ENCODE measurements at regions not wholly inside any gene's neighbourhood (a gene's known extent, or its start where the extent isn't known, plus 50 kb on each side); places are given as distances from the start of the nearest gene placed in this dataset.

DNA sequence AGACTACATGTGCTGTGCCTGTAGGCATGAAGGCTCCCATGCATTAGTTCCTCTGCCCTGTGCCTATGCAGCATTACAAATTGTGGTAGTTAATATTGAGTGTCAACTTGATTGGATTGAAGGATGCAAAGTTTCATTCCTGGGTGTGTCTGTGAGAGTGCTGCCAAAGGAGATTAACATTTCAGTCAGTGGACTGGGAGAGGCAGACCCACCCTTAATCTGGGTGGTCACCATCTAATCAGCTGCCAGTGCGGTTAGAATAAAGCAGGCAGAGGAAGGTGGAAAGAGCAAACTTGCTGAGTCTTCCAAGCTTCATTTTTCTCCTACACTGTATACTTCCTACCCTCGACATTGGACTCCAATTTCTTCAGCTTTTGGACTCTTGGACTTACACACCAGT is 460.2 kb upstream of the SMIM31 start:
- no peak for ATAC-seq
- POLR2A ChIA-PET = no interaction called here
- no peak overlapping the region for H3K4me3 Mint-ChIP-seq
- CTCF ChIA-PET = no interaction called here
- no peaks in the 10 kb centered on the region for H3K9me3 Mint-ChIP-seq
- no peaks in the 10 kb centered on the region for H3K36me3 Mint-ChIP-seq
- H3K4me1 Mint-ChIP-seq = no peaks in the 10 kb centered on the region
- no peak for DNase-seq (ENCODE audit: low spot score)
- no peak overlapping the region for H3K27ac Mint-ChIP-seq
- TF ChIP-seq, protein P1, sequence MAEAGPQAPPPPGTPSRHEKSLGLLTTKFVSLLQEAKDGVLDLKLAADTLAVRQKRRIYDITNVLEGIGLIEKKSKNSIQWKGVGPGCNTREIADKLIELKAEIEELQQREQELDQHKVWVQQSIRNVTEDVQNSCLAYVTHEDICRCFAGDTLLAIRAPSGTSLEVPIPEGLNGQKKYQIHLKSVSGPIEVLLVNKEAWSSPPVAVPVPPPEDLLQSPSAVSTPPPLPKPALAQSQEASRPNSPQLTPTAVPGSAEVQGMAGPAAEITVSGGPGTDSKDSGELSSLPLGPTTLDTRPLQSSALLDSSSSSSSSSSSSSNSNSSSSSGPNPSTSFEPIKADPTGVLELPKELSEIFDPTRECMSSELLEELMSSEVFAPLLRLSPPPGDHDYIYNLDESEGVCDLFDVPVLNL (CRISPR knock-in tag; IDR thresholded peaks at IDR 0.05; ENCODE audit: borderline replicate concordance, low read depth) = no peak
- no peak for TF ChIP-seq ETV6 (CRISPR knock-in tag; IDR thresholded peaks at IDR 0.05)
- TF ChIP-seq, protein P2, sequence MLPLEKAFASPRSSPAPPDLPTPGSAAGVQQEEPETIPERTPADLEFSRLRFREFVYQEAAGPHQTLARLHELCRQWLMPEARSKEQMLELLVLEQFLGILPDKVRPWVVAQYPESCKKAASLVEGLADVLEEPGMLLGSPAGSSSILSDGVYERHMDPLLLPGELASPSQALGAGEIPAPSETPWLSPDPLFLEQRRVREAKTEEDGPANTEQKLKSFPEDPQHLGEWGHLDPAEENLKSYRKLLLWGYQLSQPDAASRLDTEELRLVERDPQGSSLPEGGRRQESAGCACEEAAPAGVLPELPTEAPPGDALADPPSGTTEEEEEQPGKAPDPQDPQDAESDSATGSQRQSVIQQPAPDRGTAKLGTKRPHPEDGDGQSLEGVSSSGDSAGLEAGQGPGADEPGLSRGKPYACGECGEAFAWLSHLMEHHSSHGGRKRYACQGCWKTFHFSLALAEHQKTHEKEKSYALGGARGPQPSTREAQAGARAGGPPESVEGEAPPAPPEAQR (CRISPR knock-in tag; IDR thresholded peaks at IDR 0.05) = no peak
- TF ChIP-seq, protein P3, sequence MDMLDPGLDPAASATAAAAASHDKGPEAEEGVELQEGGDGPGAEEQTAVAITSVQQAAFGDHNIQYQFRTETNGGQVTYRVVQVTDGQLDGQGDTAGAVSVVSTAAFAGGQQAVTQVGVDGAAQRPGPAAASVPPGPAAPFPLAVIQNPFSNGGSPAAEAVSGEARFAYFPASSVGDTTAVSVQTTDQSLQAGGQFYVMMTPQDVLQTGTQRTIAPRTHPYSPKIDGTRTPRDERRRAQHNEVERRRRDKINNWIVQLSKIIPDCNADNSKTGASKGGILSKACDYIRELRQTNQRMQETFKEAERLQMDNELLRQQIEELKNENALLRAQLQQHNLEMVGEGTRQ (CRISPR knock-in tag; IDR thresholded peaks at IDR 0.05) = no peak
- TF ChIP-seq, protein P4, sequence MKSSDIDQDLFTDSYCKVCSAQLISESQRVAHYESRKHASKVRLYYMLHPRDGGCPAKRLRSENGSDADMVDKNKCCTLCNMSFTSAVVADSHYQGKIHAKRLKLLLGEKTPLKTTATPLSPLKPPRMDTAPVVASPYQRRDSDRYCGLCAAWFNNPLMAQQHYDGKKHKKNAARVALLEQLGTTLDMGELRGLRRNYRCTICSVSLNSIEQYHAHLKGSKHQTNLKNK (CRISPR knock-in tag; IDR thresholded peaks at IDR 0.05) = no peak
- TF ChIP-seq KAT7 (CRISPR knock-in tag; IDR thresholded peaks at IDR 0.05; ENCODE audit: borderline replicate concordance) = no peak
- no peak for TF ChIP-seq MXD4 (CRISPR knock-in tag; IDR thresholded peaks at IDR 0.05; ENCODE audit: borderline replicate concordance)
- H3K27me3 Mint-ChIP-seq (ENCODE audit: low read depth) = no peaks in the 10 kb centered on the region

DNA sequence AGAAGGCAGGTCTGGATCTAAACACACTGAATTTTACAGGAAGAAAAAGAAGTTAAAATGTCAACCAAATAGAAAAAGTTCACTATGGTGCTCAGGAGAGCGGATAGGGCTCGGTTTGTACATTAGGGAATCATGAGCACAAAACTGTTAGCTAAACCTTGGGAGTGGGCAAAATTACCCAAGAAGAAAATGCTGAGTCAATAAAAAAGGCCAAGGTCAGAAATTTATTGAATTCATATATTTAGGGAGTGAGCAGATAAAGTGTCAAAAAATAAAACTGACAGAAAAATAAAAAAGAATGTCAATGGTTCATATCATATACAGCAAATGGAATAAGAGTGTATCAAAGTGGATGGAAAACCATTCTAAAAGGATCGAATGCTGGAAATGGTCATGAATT is 452.5 kb upstream of the SMIM31 start:
- ChIA-PET CTCF (no interaction called here), POLR2A (no interaction called here)
- Mint-ChIP-seq H3K4me1 (no peaks in the 10 kb centered on the region), H3K27me3 (ENCODE audit: low read depth) (no peaks in the 10 kb centered on the region), H3K27ac (no peak overlapping the region), H3K4me3 (no peak overlapping the region), H3K9me3 (no peaks in the 10 kb centered on the region), H3K36me3 (no peaks in the 10 kb centered on the region)
- ATAC-seq (no peak), DNase-seq (ENCODE audit: low spot score) (no peak)
- no peak for TF ChIP-seq MXD4 (CRISPR knock-in tag; IDR thresholded peaks at IDR 0.05; ENCODE audit: borderline replicate concordance)
- TF ChIP-seq EMX1 (CRISPR knock-in tag; IDR thresholded peaks at IDR 0.05) = no peak

DNA sequence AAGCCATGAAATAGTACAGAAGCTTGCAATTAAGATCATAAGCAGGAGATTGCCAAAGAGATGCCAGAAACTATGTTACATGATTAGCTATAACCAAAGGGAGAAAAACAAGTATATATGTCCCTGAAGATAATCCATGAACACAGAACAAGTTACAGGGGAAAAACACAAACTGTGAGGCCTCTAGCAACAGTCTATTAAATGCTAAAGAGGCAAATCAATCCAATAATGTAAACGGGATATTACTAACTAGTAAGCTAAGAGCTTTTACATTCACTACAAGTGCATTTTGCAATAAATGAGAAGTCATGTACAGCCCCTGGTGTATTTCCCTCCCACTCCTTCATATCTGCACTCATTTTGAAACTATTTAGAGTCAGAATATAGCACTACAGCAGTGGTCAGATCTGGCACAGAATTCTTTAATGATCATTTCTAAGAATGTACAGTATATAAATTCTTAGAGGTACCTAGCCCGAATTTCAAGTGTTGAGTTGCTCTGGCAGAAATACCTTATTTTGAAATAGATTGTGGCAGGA is 449.8 kb upstream of the SMIM31 start:
- CTCF ChIA-PET = no interaction called here
- no peaks in the 10 kb centered on the region for H3K9me3 Mint-ChIP-seq
- H3K27me3 Mint-ChIP-seq (ENCODE audit: low read depth) = no peaks in the 10 kb centered on the region
- peaks cover 3% of the 10 kb centered on the region; the same call in 1 of the 2 replicates for H3K4me1 Mint-ChIP-seq
- ATAC-seq = no peak
- H3K4me3 Mint-ChIP-seq = no peak overlapping the region
- no peak for DNase-seq (ENCODE audit: low spot score)
- H3K36me3 Mint-ChIP-seq = no peaks in the 10 kb centered on the region
- POLR2A ChIA-PET = interaction anchor here (0.6 kb wide), 1 partner anchor 804 kb away, joined by 4 read pairs; no protein-coding TSS in a partner anchor
- no peak overlapping the region for H3K27ac Mint-ChIP-seq
- TF ChIP-seq, protein P5, sequence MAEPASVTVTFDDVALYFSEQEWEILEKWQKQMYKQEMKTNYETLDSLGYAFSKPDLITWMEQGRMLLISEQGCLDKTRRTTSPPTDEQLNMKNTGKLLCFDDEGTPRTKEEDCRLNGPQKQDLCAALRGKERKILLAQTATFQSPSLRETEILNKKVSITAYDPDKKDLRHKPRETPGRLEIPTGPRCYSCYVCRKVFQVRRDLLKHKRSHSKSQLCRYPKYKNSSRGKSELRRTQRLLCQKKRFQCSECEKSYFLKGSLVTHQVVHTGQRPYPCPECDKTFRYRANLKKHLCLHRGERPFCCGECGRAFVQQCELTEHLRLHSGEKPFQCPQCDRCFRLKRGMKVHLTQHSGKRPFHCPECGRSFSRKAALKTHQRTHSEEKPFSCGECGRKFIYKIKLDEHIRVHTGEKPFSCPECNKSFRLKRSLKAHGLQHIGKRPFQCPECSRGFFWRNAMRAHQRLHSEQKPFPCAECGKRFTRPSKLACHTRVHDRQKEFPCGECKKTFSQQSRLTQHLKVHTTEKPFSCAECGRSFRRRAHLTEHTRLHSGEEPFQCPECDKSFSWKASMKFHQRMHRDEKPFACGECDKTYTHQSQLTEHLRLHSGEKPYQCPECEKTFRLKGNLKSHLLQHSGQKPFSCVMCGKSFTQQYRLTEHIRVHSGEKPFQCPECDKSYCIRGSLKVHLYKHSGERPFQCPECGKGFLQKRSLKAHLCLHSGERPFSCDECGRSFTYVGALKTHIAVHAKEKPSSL (CRISPR knock-in tag; conservative IDR thresholded peaks at IDR 0.05) = no peak
- TF ChIP-seq, protein P6, sequence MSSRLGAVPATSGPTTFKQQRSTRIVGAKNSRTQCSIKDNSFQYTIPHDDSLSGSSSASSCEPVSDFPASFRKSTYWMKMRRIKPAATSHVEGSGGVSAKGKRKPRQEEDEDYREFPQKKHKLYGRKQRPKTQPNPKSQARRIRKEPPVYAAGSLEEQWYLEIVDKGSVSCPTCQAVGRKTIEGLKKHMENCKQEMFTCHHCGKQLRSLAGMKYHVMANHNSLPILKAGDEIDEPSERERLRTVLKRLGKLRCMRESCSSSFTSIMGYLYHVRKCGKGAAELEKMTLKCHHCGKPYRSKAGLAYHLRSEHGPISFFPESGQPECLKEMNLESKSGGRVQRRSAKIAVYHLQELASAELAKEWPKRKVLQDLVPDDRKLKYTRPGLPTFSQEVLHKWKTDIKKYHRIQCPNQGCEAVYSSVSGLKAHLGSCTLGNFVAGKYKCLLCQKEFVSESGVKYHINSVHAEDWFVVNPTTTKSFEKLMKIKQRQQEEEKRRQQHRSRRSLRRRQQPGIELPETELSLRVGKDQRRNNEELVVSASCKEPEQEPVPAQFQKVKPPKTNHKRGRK (CRISPR knock-in tag; IDR thresholded peaks at IDR 0.05; ENCODE audit: borderline replicate concordance) = no peak
- TF ChIP-seq SMAD3 (CRISPR knock-in tag; IDR thresholded peaks at IDR 0.05; ENCODE audit: borderline replicate concordance) (no peak), NFE2L1 (CRISPR knock-in tag; IDR thresholded peaks at IDR 0.05) (no peak), FOXK1 (CRISPR knock-in tag; IDR thresholded peaks at IDR 0.05) (no peak), RORB (CRISPR knock-in tag; IDR thresholded peaks at IDR 0.05) (no peak), ZNF219 (CRISPR knock-in tag; IDR thresholded peaks at IDR 0.05; ENCODE audit: borderline replicate concordance) (no peak), SOX15 (CRISPR knock-in tag; IDR thresholded peaks at IDR 0.05) (no peak), SP1 (CRISPR knock-in tag; conservative IDR thresholded peaks at IDR 0.05) (no peak), GABPB1 (CRISPR knock-in tag; IDR thresholded peaks at IDR 0.05) (no peak), CBFB (CRISPR knock-in tag; IDR thresholded peaks at IDR 0.05; ENCODE audit: low read depth) (no peak), PRRX2 (CRISPR knock-in tag; IDR thresholded peaks at IDR 0.05) (no peak)
- TF ChIP-seq, protein P7, sequence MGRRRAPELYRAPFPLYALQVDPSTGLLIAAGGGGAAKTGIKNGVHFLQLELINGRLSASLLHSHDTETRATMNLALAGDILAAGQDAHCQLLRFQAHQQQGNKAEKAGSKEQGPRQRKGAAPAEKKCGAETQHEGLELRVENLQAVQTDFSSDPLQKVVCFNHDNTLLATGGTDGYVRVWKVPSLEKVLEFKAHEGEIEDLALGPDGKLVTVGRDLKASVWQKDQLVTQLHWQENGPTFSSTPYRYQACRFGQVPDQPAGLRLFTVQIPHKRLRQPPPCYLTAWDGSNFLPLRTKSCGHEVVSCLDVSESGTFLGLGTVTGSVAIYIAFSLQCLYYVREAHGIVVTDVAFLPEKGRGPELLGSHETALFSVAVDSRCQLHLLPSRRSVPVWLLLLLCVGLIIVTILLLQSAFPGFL (CRISPR knock-in tag; IDR thresholded peaks at IDR 0.05; ENCODE audit: borderline replicate concordance) = no peak
- TF ChIP-seq, protein P8, sequence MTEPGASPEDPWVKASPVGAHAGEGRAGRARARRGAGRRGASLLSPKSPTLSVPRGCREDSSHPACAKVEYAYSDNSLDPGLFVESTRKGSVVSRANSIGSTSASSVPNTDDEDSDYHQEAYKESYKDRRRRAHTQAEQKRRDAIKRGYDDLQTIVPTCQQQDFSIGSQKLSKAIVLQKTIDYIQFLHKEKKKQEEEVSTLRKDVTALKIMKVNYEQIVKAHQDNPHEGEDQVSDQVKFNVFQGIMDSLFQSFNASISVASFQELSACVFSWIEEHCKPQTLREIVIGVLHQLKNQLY (CRISPR knock-in tag; IDR thresholded peaks at IDR 0.05) = no peak
- TF ChIP-seq, protein P3 (CRISPR knock-in tag; IDR thresholded peaks at IDR 0.05) = no peak

Data from WTC11 (cell line).